ENCODE measurements at regions not wholly inside any gene's neighbourhood (a gene's known extent, or its start where the extent isn't known, plus 50 kb on each side); places are given as distances from the start of the nearest gene placed in this dataset.

DNA sequence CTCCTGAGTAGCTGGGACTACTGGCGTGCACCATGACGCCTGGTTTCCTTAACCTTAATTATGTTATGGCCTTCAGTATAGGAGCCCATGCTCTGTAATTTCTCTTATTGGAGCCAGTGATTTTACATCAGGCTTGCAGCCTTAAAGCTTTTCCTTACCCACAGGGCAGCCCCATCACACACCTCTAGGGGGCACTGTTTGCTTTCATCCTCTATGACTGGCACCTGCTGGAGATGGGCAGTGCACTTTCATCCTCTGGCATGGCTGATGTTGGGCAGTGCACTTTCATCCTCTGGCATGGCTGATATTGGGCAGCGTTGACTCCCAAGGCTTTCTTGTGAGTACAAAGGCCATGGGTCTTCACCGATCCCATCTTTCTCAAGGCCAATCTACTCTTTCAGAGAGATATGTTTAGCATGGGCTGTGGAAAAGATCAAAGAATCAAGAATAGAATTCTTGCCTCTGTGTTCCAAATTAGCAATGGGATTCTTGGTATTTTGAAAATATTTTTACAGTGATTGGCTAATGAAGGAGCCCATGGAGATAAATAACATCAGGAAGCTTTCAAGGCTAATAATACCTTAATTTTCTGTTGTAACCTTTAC lies 80.7 kb upstream of the MEX3C start:
- FAIRE-seq (peak; percentile 57), DNase-seq (ENCODE audit: low read depth in 1 of 2, low spot score in 2 of 2) (peak; percentile 27 to 92)
- Histone ChIP-seq H3K56ac (replicated peaks; ENCODE audit: insufficient read length, low read depth, low read length) (no peak overlapping the region), H3K36me3 (ENCODE audit: control insufficient read depth in 2 of 4, insufficient read depth in 4 of 4, low read length in 3 of 4) (no peaks in the 10 kb centered on the region), H4K91ac (replicated peaks; ENCODE audit: insufficient read length, low read length) (no peak overlapping the region), H3K27ac (ENCODE audit: low read depth, low read length) (no peak overlapping the region), H2BK120ac (replicated peaks; ENCODE audit: low read depth, low read length) (no peak overlapping the region), H3K9me3 (ENCODE audit: insufficient read depth in 2 of 2, low read depth in 1 of 2, low read length in 1 of 2) (no peaks in the 10 kb centered on the region), H3K27me3 (replicated peaks in 1 of 4; ENCODE audit: control insufficient read depth in 3 of 4, extremely low read depth in 1 of 4, insufficient read depth in 3 of 4, low read length in 3 of 4) (no peaks in the 10 kb centered on the region), H3K79me2 (ENCODE audit: control insufficient read depth in 1 of 2, insufficient read depth in 2 of 2, low read length in 2 of 2) (no peaks in the 10 kb centered on the region), H3K23ac (ENCODE audit: insufficient read length) (no peak overlapping the region), H3K79me1 (ENCODE audit: low read depth, low read length) (no peaks in the 10 kb centered on the region), H2AFZ (ENCODE audit: low read length) (no peak overlapping the region), H3K4me1 (replicated peaks in 1 of 4; ENCODE audit: control insufficient read depth in 3 of 4, insufficient read depth in 4 of 4, low read length in 3 of 4) (peaks cover 0 to 11% (median 3%) of the 10 kb centered on the region in 4 experiments; a peak in 3 of 7 replicates), H4K8ac (ENCODE audit: extremely low read depth, insufficient read depth, low read length) (no peak overlapping the region), H4K20me1 (replicated peaks in 1 of 2; ENCODE audit: control insufficient read depth in 1 of 2, insufficient read depth in 2 of 2, low read length in 2 of 2) (no peaks in the 10 kb centered on the region), H3K4ac (replicated peaks; ENCODE audit: insufficient read length, low read depth, low read length) (no peak overlapping the region), H2AK5ac (ENCODE audit: low read depth, low read length) (no peak overlapping the region), H3K4me3 (ENCODE audit: extremely low read depth in 1 of 4, insufficient read depth in 2 of 4, low read depth in 3 of 4, low read length in 4 of 4) (no peak overlapping the region), H2BK12ac (ENCODE audit: low read depth, low read length) (peak overlapping the region; percentile 55; the same call in 1 of the 2 replicates), H4K5ac (ENCODE audit: insufficient read length, low read depth, low read length) (no peak overlapping the region), H3K23me2 (ENCODE audit: low read depth, low read length) (no peaks in the 10 kb centered on the region), H3K9ac (replicated peaks in 1 of 4; ENCODE audit: extremely low read depth in 1 of 4, low read depth in 3 of 4, low read length in 3 of 4) (no peak overlapping the region), H2BK20ac (ENCODE audit: low read length) (no peak overlapping the region), H3K18ac (ENCODE audit: extremely low read depth, low read length) (no peak overlapping the region), H3K4me2 (ENCODE audit: insufficient read depth in 1 of 2, low read depth in 2 of 2, low read length in 2 of 2) (no peak overlapping the region), H2BK15ac (ENCODE audit: low read length) (no peak overlapping the region), H3K14ac (ENCODE audit: insufficient read length) (no peak overlapping the region), H2BK5ac (ENCODE audit: low read depth, low read length) (0 out of 2 replicates have a peak overlapping the region, but pooled peaks have one; percentile 17)
- WGBS, 2 experiments (ENCODE audit: extremely low coverage in 1 of 2, insufficient coverage in 1 of 2, insufficient read length in 1 of 2, insufficient replicate concordance in 2 of 2, low coverage in 1 of 2, low lambda C conversion rate in 2 of 2, missing lambda C conversion rate in 1 of 2), result 51% methylated on average over 4 of the region's 4 CpGs; no CpG with 5 or more reads in 1 of the 2 experiments
- ChIA-PET CTCF (ENCODE audit: partially characterized antibody) (interaction anchor here (0.5 to 3.3 kb wide), 47 partner anchors 8 to 1524 kb away, joined by 3 to 14 read pairs (median 4); no protein-coding TSS in a partner anchor), POLR2A (ENCODE audit: partially characterized antibody) (interaction anchor here (1.2 kb wide), 1 partner anchor 81 kb away, joined by 4 read pairs; the partner anchor contains the start of gene MEX3C)
- no peak for TF ChIP-seq POU5F1 (IDR thresholded peaks at IDR 0.05; ENCODE audit: low read depth, low read length)
- no peak for TF ChIP-seq ZNF274 (IDR thresholded peaks at IDR 0.05; ENCODE audit: borderline replicate concordance, extremely low read depth, low read length)
- TF ChIP-seq SIRT6 (IDR thresholded peaks at IDR 0.05; ENCODE audit: low read length), result no peak
- no peak for TF ChIP-seq CTBP2 (IDR thresholded peaks at IDR 0.05; ENCODE audit: borderline replicate concordance, insufficient read depth, insufficient read length, low read length)
- no peak for TF ChIP-seq MAX (IDR thresholded peaks at IDR 0.05)
- TF ChIP-seq CEBPB (IDR thresholded peaks at IDR 0.05; ENCODE audit: low read depth, low read length), result no peak
- peak; percentile 83 to 94 (median 93) for TF ChIP-seq CTCF (IDR thresholded peaks at IDR 0.05; ENCODE audit: control extremely low read depth in 1 of 3, insufficient read depth in 1 of 3, low read depth in 1 of 3, low read length in 3 of 3)
- no peak for TF ChIP-seq EP300 (IDR thresholded peaks at IDR 0.05; ENCODE audit: borderline replicate concordance in 1 of 2, low read depth in 2 of 2, low read length in 2 of 2)
- TF ChIP-seq CBX5 (IDR thresholded peaks at IDR 0.05; ENCODE audit: low read depth, low read length), result no peak
- TF ChIP-seq CREB1 (IDR thresholded peaks at IDR 0.05), result peak; percentile 18; the same call in 1 of the 2 replicates
